ENCODE measurements at regions not wholly inside any gene's neighbourhood (a gene's known extent, or its start where the extent isn't known, plus 50 kb on each side); places are given as distances from the start of the nearest gene placed in this dataset.

GRCh38 chr13:61950828-61951227 is 535.2 kb upstream of the PCDH20 start:
- Histone ChIP-seq H3K4me3 (ENCODE audit: low read length) (no peak overlapping the region), H3K36me3 (ENCODE audit: control insufficient read depth, low read depth, low read length) (no peaks in the 10 kb centered on the region), H3K27ac (ENCODE audit: low read length) (no peak overlapping the region), H3K9me3 (ENCODE audit: control insufficient read depth, low read depth, low read length) (no peaks in the 10 kb centered on the region), H3K27me3 (ENCODE audit: control insufficient read depth, insufficient read depth, low read length) (no peaks in the 10 kb centered on the region), H3K4me1 (ENCODE audit: control insufficient read depth, low read depth, low read length) (no peaks in the 10 kb centered on the region), H3K9ac (ENCODE audit: low read length) (no peak overlapping the region)

- Histone ChIP-seq H3K9me3 (ENCODE audit: control insufficient read depth, low read depth, low read length) (no peaks in the 10 kb centered on the region), H3K36me3 (ENCODE audit: control insufficient read depth, low read depth, low read length) (no peaks in the 10 kb centered on the region), H3K27me3 (ENCODE audit: control insufficient read depth, insufficient read depth, low read length) (no peaks in the 10 kb centered on the region), H3K4me1 (ENCODE audit: control insufficient read depth, low read depth, low read length) (no peaks in the 10 kb centered on the region), H3K27ac (ENCODE audit: low read length) (no peak overlapping the region), H3K4me3 (ENCODE audit: low read length) (no peak overlapping the region), H3K9ac (ENCODE audit: low read length) (no peak overlapping the region)
Observed at GRCh38 chr13:61944329-61944929, 528.8 kb upstream of the PCDH20 start.

- H3K9ac ChIP-seq (ENCODE audit: low read length) = no peak overlapping the region
- H3K27ac ChIP-seq (ENCODE audit: low read length) = no peak overlapping the region
- H3K27me3 ChIP-seq (ENCODE audit: control insufficient read depth, insufficient read depth, low read length) = no peaks in the 10 kb centered on the region
- H3K4me1 ChIP-seq (ENCODE audit: control insufficient read depth, low read depth, low read length) = no peaks in the 10 kb centered on the region
- no peaks in the 10 kb centered on the region for H3K36me3 ChIP-seq (ENCODE audit: control insufficient read depth, low read depth, low read length)
- H3K4me3 ChIP-seq (ENCODE audit: low read length) = no peak overlapping the region
- no peaks in the 10 kb centered on the region for H3K9me3 ChIP-seq (ENCODE audit: control insufficient read depth, low read depth, low read length)
Observed at GRCh38 chr13:61935710-61936109, 520.1 kb upstream of the PCDH20 start.

DNA sequence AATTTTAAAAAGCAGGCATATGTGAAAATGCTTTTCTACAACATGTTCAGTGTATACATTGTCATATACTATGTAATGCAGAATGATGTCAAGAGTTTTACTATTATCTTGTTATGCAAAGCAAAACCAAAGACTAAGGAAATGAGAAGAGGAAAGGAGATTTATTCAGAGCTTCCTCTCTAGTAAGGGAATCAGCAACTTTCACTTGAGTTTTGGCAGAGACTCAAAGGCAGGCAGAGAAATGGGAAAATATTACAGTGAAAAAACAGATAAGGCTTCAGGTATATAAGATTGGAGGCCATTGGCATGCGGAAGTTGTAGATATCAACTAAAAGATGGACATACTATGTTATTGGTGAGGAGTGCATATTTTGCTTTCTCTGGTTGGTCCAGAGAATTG is 512.0 kb upstream of the PCDH20 start:
- Histone ChIP-seq H3K9me3 (ENCODE audit: control insufficient read depth, low read depth, low read length) (no peaks in the 10 kb centered on the region), H3K27ac (ENCODE audit: low read length) (no peak overlapping the region), H3K36me3 (ENCODE audit: control insufficient read depth, low read depth, low read length) (no peaks in the 10 kb centered on the region), H3K9ac (ENCODE audit: low read length) (no peak overlapping the region), H3K4me3 (ENCODE audit: low read length) (no peak overlapping the region), H3K27me3 (ENCODE audit: control insufficient read depth, insufficient read depth, low read length) (no peaks in the 10 kb centered on the region), H3K4me1 (ENCODE audit: control insufficient read depth, low read depth, low read length) (no peaks in the 10 kb centered on the region)

DNA sequence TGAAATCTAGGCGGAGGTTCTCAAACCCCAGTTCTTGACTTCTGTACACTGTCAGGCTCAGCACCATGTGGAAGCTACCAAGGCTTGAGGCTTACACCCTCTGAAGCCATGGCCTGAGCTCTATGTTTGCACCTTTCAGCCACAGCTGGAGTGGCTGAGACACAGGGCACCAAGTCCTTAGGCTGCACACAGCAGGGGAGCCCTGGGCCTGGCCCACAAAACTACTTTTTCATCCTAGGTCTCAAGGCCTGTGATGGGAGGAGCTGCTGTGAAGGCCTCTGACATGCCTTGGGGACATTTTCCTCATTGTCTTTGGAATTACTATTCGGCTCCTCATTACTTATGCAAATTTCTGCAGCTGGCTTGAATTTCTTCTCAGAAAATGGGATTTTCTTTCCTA is 503.2 kb upstream of the PCDH20 start:
- Histone ChIP-seq H3K9me3 (ENCODE audit: control insufficient read depth, low read depth, low read length) (no peaks in the 10 kb centered on the region), H3K4me3 (ENCODE audit: low read length) (no peak overlapping the region)

GRCh38 chr13:61916483-61916882 is 500.8 kb upstream of the PCDH20 start:
- Histone ChIP-seq H3K36me3 (ENCODE audit: control insufficient read depth, low read depth, low read length) (no peaks in the 10 kb centered on the region), H3K4me3 (ENCODE audit: low read length) (no peak overlapping the region), H3K27me3 (ENCODE audit: control insufficient read depth, insufficient read depth, low read length) (no peaks in the 10 kb centered on the region), H3K9ac (ENCODE audit: low read length) (no peak overlapping the region), H3K27ac (ENCODE audit: low read length) (no peak overlapping the region), H3K9me3 (ENCODE audit: control insufficient read depth, low read depth, low read length) (no peaks in the 10 kb centered on the region), H3K4me1 (ENCODE audit: control insufficient read depth, low read depth, low read length) (no peaks in the 10 kb centered on the region)

More for the DNA sequence above, 503.2 kb upstream of the PCDH20 start:
- no peaks in the 10 kb centered on the region for H3K36me3 ChIP-seq (ENCODE audit: control insufficient read depth, low read depth, low read length)
- H3K27me3 ChIP-seq (ENCODE audit: control insufficient read depth, insufficient read depth, low read length) = no peaks in the 10 kb centered on the region
- H3K27ac ChIP-seq (ENCODE audit: low read length) = no peak overlapping the region
- H3K4me1 ChIP-seq (ENCODE audit: control insufficient read depth, low read depth, low read length) = no peaks in the 10 kb centered on the region
- no peak overlapping the region for H3K9ac ChIP-seq (ENCODE audit: low read length)

DNA sequence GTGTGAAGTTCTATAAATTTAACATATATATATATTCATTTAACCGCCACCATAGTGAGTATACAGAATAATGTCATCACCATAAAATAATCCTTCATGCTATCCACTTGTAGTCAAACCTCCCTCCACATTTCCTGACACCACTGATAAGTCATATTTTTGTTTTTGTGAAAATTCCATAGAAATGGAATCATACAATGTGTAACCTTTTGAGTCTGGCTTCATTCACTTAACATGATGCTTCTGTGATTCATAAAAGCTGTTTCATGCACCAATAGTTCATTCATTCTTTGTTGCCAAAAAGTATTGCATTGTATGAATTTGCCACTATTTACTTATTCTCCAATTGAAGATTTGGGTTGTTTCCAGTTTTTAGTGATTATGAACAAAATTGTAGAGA is 497.5 kb upstream of the PCDH20 start:
- Histone ChIP-seq H3K9ac (ENCODE audit: low read length) (no peak overlapping the region), H3K27ac (ENCODE audit: low read length) (no peak overlapping the region), H3K27me3 (ENCODE audit: control insufficient read depth, insufficient read depth, low read length) (no peaks in the 10 kb centered on the region), H3K4me1 (ENCODE audit: control insufficient read depth, low read depth, low read length) (no peaks in the 10 kb centered on the region), H3K4me3 (ENCODE audit: low read length) (no peak overlapping the region), H3K36me3 (ENCODE audit: control insufficient read depth, low read depth, low read length) (no peaks in the 10 kb centered on the region), H3K9me3 (ENCODE audit: control insufficient read depth, low read depth, low read length) (no peaks in the 10 kb centered on the region)

GRCh38 chr13:61908906-61909615 is 493.4 kb upstream of the PCDH20 start:
- no peak overlapping the region for H3K9ac ChIP-seq (ENCODE audit: low read length)
- no peaks in the 10 kb centered on the region for H3K27me3 ChIP-seq (ENCODE audit: control insufficient read depth, insufficient read depth, low read length)
- H3K36me3 ChIP-seq (ENCODE audit: control insufficient read depth, low read depth, low read length) = no peaks in the 10 kb centered on the region
- no peaks in the 10 kb centered on the region for H3K9me3 ChIP-seq (ENCODE audit: control insufficient read depth, low read depth, low read length)
- no peak overlapping the region for H3K4me3 ChIP-seq (ENCODE audit: low read length)
- H3K27ac ChIP-seq (ENCODE audit: low read length) = no peak overlapping the region
- no peaks in the 10 kb centered on the region for H3K4me1 ChIP-seq (ENCODE audit: control insufficient read depth, low read depth, low read length)

GRCh38 chr13:61905054-61905453 is 489.4 kb upstream of the PCDH20 start:
- Histone ChIP-seq H3K27ac (ENCODE audit: low read length) (no peak overlapping the region), H3K36me3 (ENCODE audit: control insufficient read depth, low read depth, low read length) (no peaks in the 10 kb centered on the region), H3K4me1 (ENCODE audit: control insufficient read depth, low read depth, low read length) (peaks cover 16% of the 10 kb centered on the region), H3K9me3 (ENCODE audit: control insufficient read depth, low read depth, low read length) (peaks cover 8% of the 10 kb centered on the region), H3K9ac (ENCODE audit: low read length) (no peak overlapping the region), H3K4me3 (ENCODE audit: low read length) (no peak overlapping the region), H3K27me3 (ENCODE audit: control insufficient read depth, insufficient read depth, low read length) (no peaks in the 10 kb centered on the region)

- Histone ChIP-seq H3K9ac (ENCODE audit: low read length) (no peak overlapping the region), H3K4me3 (ENCODE audit: low read length) (no peak overlapping the region), H3K27me3 (ENCODE audit: control insufficient read depth, insufficient read depth, low read length) (no peaks in the 10 kb centered on the region), H3K4me1 (ENCODE audit: control insufficient read depth, low read depth, low read length) (peaks cover 20% of the 10 kb centered on the region), H3K27ac (ENCODE audit: low read length) (no peak overlapping the region), H3K36me3 (ENCODE audit: control insufficient read depth, low read depth, low read length) (no peaks in the 10 kb centered on the region), H3K9me3 (ENCODE audit: control insufficient read depth, low read depth, low read length) (peaks cover 8% of the 10 kb centered on the region)
Observed at GRCh38 chr13:61901946-61902541, 486.4 kb upstream of the PCDH20 start.

GRCh38 chr13:61900033-61900432 is 484.4 kb upstream of the PCDH20 start:
- peak overlapping the region; percentile 20 for H3K4me3 ChIP-seq (ENCODE audit: low read length)
- H3K27ac ChIP-seq (ENCODE audit: low read length) = no peak overlapping the region
- H3K36me3 ChIP-seq (ENCODE audit: control insufficient read depth, low read depth, low read length) = no peaks in the 10 kb centered on the region
- no peaks in the 10 kb centered on the region for H3K27me3 ChIP-seq (ENCODE audit: control insufficient read depth, insufficient read depth, low read length)
- H3K4me1 ChIP-seq (ENCODE audit: control insufficient read depth, low read depth, low read length) = peaks cover 20% of the 10 kb centered on the region
- H3K9me3 ChIP-seq (ENCODE audit: control insufficient read depth, low read depth, low read length) = peaks cover 8% of the 10 kb centered on the region
- no peak overlapping the region for H3K9ac ChIP-seq (ENCODE audit: low read length)

DNA sequence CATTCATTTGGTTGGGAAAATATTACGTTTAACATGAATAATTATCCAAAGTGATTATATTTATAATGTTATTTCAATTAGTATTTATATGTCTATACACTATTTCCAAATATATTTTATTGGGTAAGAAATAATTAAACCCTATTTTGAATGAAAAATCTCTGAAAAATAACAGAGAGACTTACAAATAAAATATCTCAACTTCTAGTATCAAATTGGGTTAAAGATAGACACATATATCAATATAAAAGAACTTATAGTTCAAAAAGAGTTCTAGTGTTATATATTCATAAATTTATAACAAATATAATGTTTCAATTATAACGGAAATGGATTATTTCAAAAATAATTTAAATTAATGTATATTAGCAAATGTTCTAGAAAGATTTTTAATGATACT is 482.6 kb upstream of the PCDH20 start:
- Histone ChIP-seq H3K27ac (ENCODE audit: low read length) (no peak overlapping the region), H3K4me1 (ENCODE audit: control insufficient read depth, low read depth, low read length) (peaks cover 20% of the 10 kb centered on the region), H3K36me3 (ENCODE audit: control insufficient read depth, low read depth, low read length) (no peaks in the 10 kb centered on the region), H3K4me3 (ENCODE audit: low read length) (no peak overlapping the region), H3K9ac (ENCODE audit: low read length) (no peak overlapping the region), H3K27me3 (ENCODE audit: control insufficient read depth, insufficient read depth, low read length) (no peaks in the 10 kb centered on the region), H3K9me3 (ENCODE audit: control insufficient read depth, low read depth, low read length) (peaks cover 8% of the 10 kb centered on the region)
